Transverse colon (tissue), 4 donors: ENCODE measurements at regions not wholly inside any gene's neighbourhood (a gene's known extent, or its start where the extent isn't known, plus 50 kb on each side); places are given as distances from the start of the nearest gene placed in this dataset.

Experiments used
- DNase-seq: peaks from one replicate; pipeline ENCODE4 v3.0.0-alpha.2; 2019
- H3K27ac ChIP-seq, 4 donors: fragments of 200-600 bp; sonication (generic); 2 replicates each; pipeline ENCODE4 v1.5.1; 2016 to 2018; ENCODE audit warnings: inconsistent platforms in 4 of 4
- H3K27me3 ChIP-seq: fragments of 200-600 bp; sonication (generic); 2 replicates; pipeline ENCODE4 v1.5.1; 2017; ENCODE audit warnings: inconsistent platforms
- H3K36me3 ChIP-seq, 4 donors: fragments of 200-600 bp; sonication (generic); 2 replicates each; pipeline ENCODE4 v1.5.1; 2017 to 2019; ENCODE audit warnings: inconsistent platforms in 4 of 4
- H3K4me1 ChIP-seq, 4 donors: fragments of 200-600 bp; sonication (generic); 2 replicates each; pipeline ENCODE4 v1.5.1; 2017 to 2020; ENCODE audit warnings: inconsistent platforms in 4 of 4
- H3K4me3 ChIP-seq, 4 donors: fragments of 200-600 bp; sonication (generic); 1 replicate in 1 of 4; 2 replicates in 3 of 4; pipeline versions ENCODE4 v1.5.1 to v1.6.1; 2017 to 2019; ENCODE audit warnings: inconsistent platforms in 4 of 4
- H3K9me3 ChIP-seq, 2 donors: fragments of 200-600 bp; sonication (generic); 2 replicates each; pipeline ENCODE4 v1.5.1; 2017 to 2019; ENCODE audit warnings: inconsistent platforms in 2 of 2
- EP300 ChIP-seq: sonication (generic); formaldehyde crosslinking; IDR thresholded peaks from one replicate; pipeline ENCODE4 v1.6.1; 2017; ENCODE audit warnings: antibody characterized with exemption, low read depth
- POLR2A ChIP-seq: fragments of 450-650 bp; IDR thresholded peaks from one replicate; pipeline ENCODE4 v1.6.1; 2016; ENCODE audit warnings: antibody characterized with exemption, mild to moderate bottlenecking, moderate library complexity
- POLR2AphosphoS5 ChIP-seq, 3 donors: sonication (generic); formaldehyde crosslinking; IDR thresholded peaks; one replicate each; pipeline ENCODE4 v1.6.1; 2016; ENCODE audit warnings: antibody characterized with exemption in 3 of 3
- WGBS, 2 donors: methylation state at CpG; one replicate each; pipeline ENCODE4 v1.1.5; 2018; ENCODE audit warnings: low coverage in 1 of 2; 5-methylcytosine and 5-hydroxymethylcytosine counted together
- in situ Hi-C, 4 donors: fragments of 200-750 bp; cut with MboI; loops; one replicate each; pipeline versions ENCODE4 v1.15.0 to v1.15.1; 2017; ENCODE audit warnings: low sequenced_read_pairs in 3 of 4, low pct_ligation_motif_present in 1 of 4, low pct_unique_long_range_greater_than_20kb in 1 of 4
- intact Hi-C: fragments of 100-400 bp; cut with DNase I; formaldehyde crosslinking; loops from one replicate; pipeline ENCODE4 v1.15.1; 2023; ENCODE audit warnings: low total_unique reads
- TF ChIP-seq, protein P1 (sequence below), 5 experiments: fragments of 200-600 bp in 3 of 5; fragments of 450-650 bp in 2 of 5; sonication (generic) in 3 of 5; IDR thresholded peaks; 1 replicate in 2 of 5; 2 replicates in 3 of 5; pipeline ENCODE4 v1.5.1; 2016 to 2017; ENCODE audit warnings: antibody characterized with exemption in 5 of 5, inconsistent platforms in 3 of 5, mild to moderate bottlenecking in 2 of 5, moderate library complexity in 1 of 5

DNA sequence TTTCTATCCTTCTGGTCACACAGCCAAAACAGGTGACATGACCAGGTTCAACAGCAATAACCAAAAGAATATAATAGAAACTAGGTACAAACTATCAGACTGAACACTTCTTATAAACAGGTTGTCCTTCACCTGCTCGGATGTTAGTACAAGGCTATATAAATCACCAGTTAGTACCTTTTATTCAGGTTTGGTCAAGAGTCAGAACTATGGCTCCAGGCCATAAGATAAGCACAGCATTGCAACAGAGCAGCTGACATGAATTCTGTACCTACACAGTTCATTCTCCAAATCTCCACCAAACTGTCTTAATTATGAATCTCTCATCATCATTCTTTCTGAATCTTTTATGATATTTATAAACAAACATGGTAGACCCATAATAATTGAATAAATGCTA, 123.9 kb downstream of the DIO2 start:
- intact Hi-C loops (no loop called here), in situ Hi-C loops (no loop called here)
- no peaks in the 10 kb centered on the region for H3K9me3 ChIP-seq
- 57 to 59% methylated on average over 1 of the region's 1 CpG for WGBS, 2 donors
- H3K4me1 ChIP-seq, result no peaks in the 10 kb centered on the region
- no peaks in the 10 kb centered on the region for H3K36me3 ChIP-seq
- TF ChIP-seq EP300 (no peak), POLR2AphosphoS5 (IDR thresholded peaks at IDR 0.05) (no peak), POLR2A (no peak)
- TF ChIP-seq, protein P1, sequence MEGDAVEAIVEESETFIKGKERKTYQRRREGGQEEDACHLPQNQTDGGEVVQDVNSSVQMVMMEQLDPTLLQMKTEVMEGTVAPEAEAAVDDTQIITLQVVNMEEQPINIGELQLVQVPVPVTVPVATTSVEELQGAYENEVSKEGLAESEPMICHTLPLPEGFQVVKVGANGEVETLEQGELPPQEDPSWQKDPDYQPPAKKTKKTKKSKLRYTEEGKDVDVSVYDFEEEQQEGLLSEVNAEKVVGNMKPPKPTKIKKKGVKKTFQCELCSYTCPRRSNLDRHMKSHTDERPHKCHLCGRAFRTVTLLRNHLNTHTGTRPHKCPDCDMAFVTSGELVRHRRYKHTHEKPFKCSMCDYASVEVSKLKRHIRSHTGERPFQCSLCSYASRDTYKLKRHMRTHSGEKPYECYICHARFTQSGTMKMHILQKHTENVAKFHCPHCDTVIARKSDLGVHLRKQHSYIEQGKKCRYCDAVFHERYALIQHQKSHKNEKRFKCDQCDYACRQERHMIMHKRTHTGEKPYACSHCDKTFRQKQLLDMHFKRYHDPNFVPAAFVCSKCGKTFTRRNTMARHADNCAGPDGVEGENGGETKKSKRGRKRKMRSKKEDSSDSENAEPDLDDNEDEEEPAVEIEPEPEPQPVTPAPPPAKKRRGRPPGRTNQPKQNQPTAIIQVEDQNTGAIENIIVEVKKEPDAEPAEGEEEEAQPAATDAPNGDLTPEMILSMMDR (IDR thresholded peaks at IDR 0.05), result no peak
- DNase-seq, result no peak
- no peak overlapping the region for H3K27ac ChIP-seq
- no peak overlapping the region for H3K4me3 ChIP-seq
- no peaks in the 10 kb centered on the region for H3K27me3 ChIP-seq

DNA sequence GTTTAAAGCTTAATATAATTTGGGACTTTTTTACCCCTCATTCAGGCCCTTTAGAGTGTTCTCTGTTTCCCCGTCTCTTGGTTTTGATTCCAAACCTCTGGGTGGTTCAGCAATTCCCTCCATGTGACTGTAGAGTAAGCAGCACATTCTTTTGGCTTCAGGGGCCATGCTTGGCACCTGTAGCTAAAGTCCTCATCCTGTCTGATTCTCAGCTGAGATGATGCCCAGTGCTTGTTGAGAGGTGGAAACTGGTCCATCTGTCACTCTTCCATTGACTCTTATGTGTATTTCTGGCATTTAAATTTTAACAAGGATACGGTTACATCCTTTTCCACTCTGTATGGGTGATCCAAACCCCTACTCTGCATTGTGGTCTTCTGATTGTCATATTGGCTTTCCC, 127.1 kb downstream of the DIO2 start:
- no peak for DNase-seq
- Histone ChIP-seq H3K4me1 (no peaks in the 10 kb centered on the region), H3K9me3 (no peaks in the 10 kb centered on the region), H3K27me3 (no peaks in the 10 kb centered on the region), H3K4me3 (no peak overlapping the region), H3K27ac (no peak overlapping the region), H3K36me3 (no peaks in the 10 kb centered on the region)
- in situ Hi-C loops, result no loop called here
- intact Hi-C loops, result no loop called here
- TF ChIP-seq, protein P1 (IDR thresholded peaks at IDR 0.05), result no peak
- TF ChIP-seq EP300, result no peak
- 86 to 87% methylated on average over 1 to 2 of the region's 2 CpGs for WGBS, 2 donors

DNA sequence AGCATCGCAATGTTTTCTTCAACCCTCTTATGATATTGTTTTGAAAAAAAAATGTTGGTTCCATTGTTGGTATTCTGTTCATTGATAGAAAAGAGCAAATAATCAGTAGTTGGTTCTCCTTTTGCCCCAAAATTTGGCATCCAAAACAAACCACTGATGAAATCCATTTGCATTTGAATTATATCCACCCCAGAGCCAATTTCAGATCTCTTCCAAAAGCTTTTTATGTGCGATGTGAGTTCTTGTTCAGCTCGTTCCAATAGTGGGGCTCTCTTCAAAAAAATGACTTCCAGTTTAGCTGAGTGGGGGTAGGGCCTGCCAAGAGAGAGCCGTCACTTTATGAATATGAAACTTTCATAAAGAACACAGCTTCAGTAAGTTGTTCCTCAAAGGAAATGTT, 130.7 kb downstream of the DIO2 start:
- Histone ChIP-seq H3K27me3 (no peaks in the 10 kb centered on the region), H3K4me3 (no peak overlapping the region), H3K4me1 (no peaks in the 10 kb centered on the region), H3K36me3 (no peaks in the 10 kb centered on the region), H3K27ac (no peak overlapping the region), H3K9me3 (no peaks in the 10 kb centered on the region)
- no peak for TF ChIP-seq POLR2A
- TF ChIP-seq, protein P1 (IDR thresholded peaks at IDR 0.05), result no peak
- TF ChIP-seq EP300, result no peak
- no peak for TF ChIP-seq POLR2AphosphoS5 (IDR thresholded peaks at IDR 0.05)
- 79 to 82% methylated on average over 4 of the region's 4 CpGs for WGBS, 2 donors
- DNase-seq, result no peak
- in situ Hi-C loops (no loop called here), intact Hi-C loops (no loop called here)

DNA sequence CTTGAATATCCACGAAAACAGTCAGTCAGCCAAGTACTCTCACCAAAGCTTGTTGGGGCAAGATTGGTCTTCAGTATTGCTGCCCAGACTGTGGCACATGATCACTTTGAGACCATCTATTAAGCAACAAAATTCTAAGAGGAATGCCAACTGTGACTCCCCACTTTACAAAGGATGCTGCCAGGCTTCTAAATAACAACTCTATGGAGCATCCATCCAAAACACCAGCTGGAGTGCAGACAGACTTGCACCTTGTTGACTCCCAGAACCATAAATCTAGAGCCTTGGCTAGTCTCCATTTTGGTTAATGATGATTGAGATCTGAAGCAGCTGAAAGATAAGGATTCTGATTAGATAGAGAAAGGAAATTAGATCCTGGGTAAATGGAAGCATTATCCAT, 132.8 kb downstream of the DIO2 start:
- Histone ChIP-seq H3K4me3 (no peak overlapping the region), H3K36me3 (no peaks in the 10 kb centered on the region), H3K4me1 (no peaks in the 10 kb centered on the region), H3K27ac (no peak overlapping the region), H3K27me3 (no peaks in the 10 kb centered on the region), H3K9me3 (no peaks in the 10 kb centered on the region)
- TF ChIP-seq POLR2A (no peak), EP300 (no peak), POLR2AphosphoS5 (IDR thresholded peaks at IDR 0.05) (no peak)
- TF ChIP-seq, protein P1 (IDR thresholded peaks at IDR 0.05), result no peak
- in situ Hi-C loops (no loop called here), intact Hi-C loops (no loop called here)
- 46% methylated on average over 1 of the region's 1 CpG; no CpG with 5 or more reads in 1 of the 2 donors for WGBS, 2 donors
- DNase-seq, result no peak
